Kidney (tissue), 13 donors: ENCODE measurements at regions not wholly inside any gene's neighbourhood (a gene's known extent, or its start where the extent isn't known, plus 50 kb on each side); places are given as distances from the start of the nearest gene placed in this dataset.

Experiments
- DNase-seq, 5 donors: peaks; one replicate each; pipeline ENCODE4 v3.0.0-alpha.2; 2013 to 2020
- FAIRE-seq: peaks from 2 replicates; lab custom pipeline; 2012; peaks lifted over from hg19 to GRCh38; lab: Jason Lieb, UNC
- H3K27ac ChIP-seq, 2 donors: one replicate each; pipeline ENCODE4 v1.7.0; 2013; ENCODE audit warnings: low read depth in 2 of 2, low read length in 2 of 2, inconsistent platforms in 1 of 2
- H3K27me3 ChIP-seq: one replicate; pipeline ENCODE4 v1.7.1; 2013; ENCODE audit warnings: low read length, inconsistent platforms; ENCODE audit not compliant: control insufficient read depth, insufficient read depth
- H3K36me3 ChIP-seq, 3 donors: one replicate each; pipeline versions ENCODE4 v1.7.0 to v1.7.1; 2013; ENCODE audit warnings: low read length in 3 of 3, control low read depth in 1 of 3, inconsistent platforms in 1 of 3; ENCODE audit not compliant: insufficient read depth in 3 of 3, control insufficient read depth in 2 of 3
- H3K4me1 ChIP-seq, 3 donors: one replicate each; pipeline versions ENCODE4 v1.7.0 to v1.7.1; 2013; ENCODE audit warnings: low read length in 3 of 3, inconsistent platforms in 1 of 3, low read depth in 1 of 3; ENCODE audit not compliant: control insufficient read depth in 2 of 3, insufficient read depth in 2 of 3
- H3K4me3 ChIP-seq, 3 donors: one replicate each; pipeline versions ENCODE4 v1.7.0 to v1.8.1; 2013; ENCODE audit warnings: low read length in 3 of 3, control low read depth in 1 of 3, inconsistent platforms in 1 of 3
- H3K9ac ChIP-seq, 3 donors: one replicate each; pipeline versions ENCODE4 v1.7.0 to v1.7.1; 2013; ENCODE audit warnings: low read length in 3 of 3, control low read depth in 1 of 3, inconsistent platforms in 1 of 3
- H3K9me3 ChIP-seq, 3 donors: one replicate each; pipeline versions ENCODE4 v1.7.0 to v1.7.1; 2013; ENCODE audit warnings: low read length in 3 of 3, control low read depth in 1 of 3, inconsistent platforms in 1 of 3; ENCODE audit not compliant: control insufficient read depth in 2 of 3, insufficient read depth in 1 of 3
- CTCF ChIP-seq: IDR thresholded peaks from 3 replicates; pipeline ENCODE4 v1.5.1; 2012; ENCODE audit warnings: mild to moderate bottlenecking, moderate library complexity, borderline replicate concordance; ENCODE audit not compliant: insufficient read depth; ENCODE audit errors: extremely low read depth
- intact Hi-C: fragments of 100-400 bp; cut with DNase I; formaldehyde crosslinking; loops from one replicate; pipeline ENCODE4 v1.11.1; 2022
- donor health status: control.
- donor health status: control.
- donor health status: control.
- donor health status: control.
- donor health status: control.
- donor health status: DM: yes; HTN: yes; CAD: no.
- donor health status: Normal renal cell carcinoma (clear cell type).

GRCh38 chr7:153327683-153328082 is 568.1 kb downstream of the ACTR3B start:
- FAIRE-seq (no peak), DNase-seq (no peak)
- H3K9ac ChIP-seq = no peak overlapping the region
- no peaks in the 10 kb centered on the region for H3K27me3 ChIP-seq
- no peaks in the 10 kb centered on the region for H3K36me3 ChIP-seq
- H3K4me3 ChIP-seq = no peak overlapping the region
- no peak for TF ChIP-seq CTCF
- H3K27ac ChIP-seq = no peak overlapping the region
- H3K9me3 ChIP-seq = no peaks in the 10 kb centered on the region
- intact Hi-C loops = no loop called here
- no peaks in the 10 kb centered on the region for H3K4me1 ChIP-seq

GRCh38 chr7:153331427-153331826 is 571.9 kb downstream of the ACTR3B start:
- no peaks in the 10 kb centered on the region for H3K9me3 ChIP-seq
- H3K4me3 ChIP-seq = no peak overlapping the region
- H3K27ac ChIP-seq = no peak overlapping the region
- no peaks in the 10 kb centered on the region for H3K4me1 ChIP-seq
- H3K27me3 ChIP-seq = no peaks in the 10 kb centered on the region
- DNase-seq (no peak), FAIRE-seq (no peak)
- no peaks in the 10 kb centered on the region for H3K36me3 ChIP-seq
- no peak overlapping the region for H3K9ac ChIP-seq
- no peak for TF ChIP-seq CTCF
- intact Hi-C loops = no loop called here

GRCh38 chr7:153354071-153354470 is 594.5 kb downstream of the ACTR3B start:
- DNase-seq (no peak), FAIRE-seq (no peak)
- H3K4me3 ChIP-seq = no peak overlapping the region
- H3K27ac ChIP-seq = no peak overlapping the region
- intact Hi-C loops = no loop called here
- H3K9ac ChIP-seq = no peak overlapping the region
- no peaks in the 10 kb centered on the region for H3K27me3 ChIP-seq
- no peaks in the 10 kb centered on the region for H3K4me1 ChIP-seq
- H3K36me3 ChIP-seq = no peaks in the 10 kb centered on the region
- no peaks in the 10 kb centered on the region for H3K9me3 ChIP-seq
- no peak for TF ChIP-seq CTCF

- FAIRE-seq = no peak
- H3K36me3 ChIP-seq = no peaks in the 10 kb centered on the region
- no peaks in the 10 kb centered on the region for H3K4me1 ChIP-seq
- peaks cover 0 to 15% (median 0%) of the 10 kb centered on the region in 3 donors for H3K9me3 ChIP-seq
- no peak overlapping the region for H3K27ac ChIP-seq
- DNase-seq = no peak
- intact Hi-C loops = no loop called here
- H3K27me3 ChIP-seq = no peaks in the 10 kb centered on the region
- no peak overlapping the region for H3K4me3 ChIP-seq
- TF ChIP-seq CTCF = no peak
- no peak overlapping the region for H3K9ac ChIP-seq
These were observed 610.5 kb downstream of the ACTR3B start for GRCh38 chr7:153370092-153370491.
